GM12892 (cell line): ENCODE measurements at regions not wholly inside any gene's neighbourhood (a gene's known extent, or its start where the extent isn't known, plus 50 kb on each side); places are given as distances from the start of the nearest gene placed in this dataset.

ENCODE experiments used
- DNase-seq: peaks from one replicate; pipeline ENCODE4 v3.0.0; 2011; ENCODE audit not compliant: insufficient read length
- FAIRE-seq: peaks from 2 replicates; lab custom pipeline; 2011; peaks lifted over from hg19 to GRCh38; lab: Jason Lieb, UNC
- POLR2A ChIP-seq: IDR thresholded peaks from 2 replicates; pipeline ENCODE4 v1.6.1; 2011; ENCODE audit warnings: low read depth, low read length, control low read depth
- POLR2AphosphoS5 ChIP-seq: IDR thresholded peaks from 2 replicates; pipeline ENCODE4 v1.6.1; 2011; ENCODE audit warnings: low read depth, low read length, control low read depth
- TAF1 ChIP-seq: IDR thresholded peaks from 2 replicates; pipeline ENCODE4 v1.6.1; 2011; ENCODE audit warnings: low read depth, mild to moderate bottlenecking, control low read depth, low read length, borderline replicate concordance

DNA sequence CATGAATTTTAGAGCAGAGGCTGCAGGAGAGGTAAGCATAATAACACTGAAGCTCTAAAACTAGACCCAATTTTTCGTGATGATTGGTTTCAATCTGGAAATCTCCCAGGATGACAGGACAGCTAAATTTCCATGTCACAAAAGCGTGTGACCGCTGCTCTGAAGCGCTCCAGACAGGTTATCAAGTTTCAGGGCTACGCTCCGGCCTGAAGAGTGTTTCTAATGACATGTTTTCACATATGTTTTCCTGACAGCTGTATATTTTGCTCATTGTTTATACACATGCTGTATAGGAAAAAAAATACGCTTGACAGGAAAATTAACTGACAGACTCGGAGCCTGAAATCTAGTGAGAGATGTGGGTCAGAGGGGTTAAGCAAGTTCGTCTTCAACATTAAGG is 219.8 kb upstream of the BMPER start:
- DNase-seq (no peak), FAIRE-seq (no peak)
- TF ChIP-seq TAF1 (no peak), POLR2A (no peak), POLR2AphosphoS5 (no peak)

DNA sequence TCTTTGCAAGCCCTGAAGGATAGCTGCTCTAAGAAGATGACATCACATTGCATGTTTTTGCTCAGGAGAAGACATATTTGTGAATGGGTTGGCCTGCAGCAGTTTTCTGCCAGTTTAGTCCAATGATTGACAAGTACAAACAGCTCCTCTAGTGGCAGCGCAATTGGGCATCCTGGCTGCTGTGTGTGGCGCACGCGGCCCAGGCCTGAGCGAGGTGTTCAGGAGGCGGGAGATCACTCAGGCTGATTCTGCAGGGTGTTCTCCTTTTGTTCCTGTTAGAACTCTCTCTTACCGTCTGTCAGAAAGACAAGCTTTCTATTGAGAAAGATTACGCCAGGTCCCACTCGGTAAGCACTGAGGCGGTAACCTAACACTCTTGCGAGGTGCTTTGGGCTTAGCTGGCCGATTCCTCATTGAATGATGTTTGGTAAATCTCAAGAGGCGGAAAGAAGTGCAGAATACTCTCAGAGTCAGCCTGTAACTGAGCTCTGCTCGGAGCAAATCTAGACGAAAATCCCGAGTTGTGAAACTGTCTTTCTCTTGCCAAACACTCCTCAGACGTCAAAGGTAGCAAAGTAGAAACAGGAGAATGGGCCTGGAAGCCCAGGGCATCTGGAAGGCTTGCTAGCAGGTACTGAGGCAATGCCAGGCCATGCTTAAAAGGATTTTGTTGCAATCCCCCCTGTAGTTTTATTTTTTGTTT is 219.2 kb upstream of the BMPER start:
- FAIRE-seq (no peak), DNase-seq (no peak)
- TF ChIP-seq TAF1 (no peak), POLR2A (no peak), POLR2AphosphoS5 (no peak)

DNA sequence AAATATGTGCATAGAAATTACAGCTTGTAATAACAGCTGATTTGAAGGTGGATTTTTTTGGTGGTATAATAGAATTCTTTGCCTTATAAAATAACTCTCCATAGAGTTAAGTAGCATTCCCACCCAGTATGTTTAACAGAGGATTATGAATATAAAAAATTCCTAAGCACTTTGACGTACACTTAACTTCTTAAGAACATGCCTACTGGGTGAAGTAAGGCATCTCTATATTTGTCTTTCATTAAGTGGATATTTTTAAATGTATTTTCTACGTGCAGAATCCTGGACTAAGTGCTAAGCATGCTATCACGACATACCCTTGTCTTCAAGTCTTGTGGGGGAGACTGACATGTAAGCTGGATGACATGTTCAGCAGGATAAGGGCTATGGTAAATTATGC is 217.7 kb upstream of the BMPER start:
- FAIRE-seq: no peak
- TF ChIP-seq POLR2A (no peak), POLR2AphosphoS5 (no peak), TAF1 (no peak)

DNA sequence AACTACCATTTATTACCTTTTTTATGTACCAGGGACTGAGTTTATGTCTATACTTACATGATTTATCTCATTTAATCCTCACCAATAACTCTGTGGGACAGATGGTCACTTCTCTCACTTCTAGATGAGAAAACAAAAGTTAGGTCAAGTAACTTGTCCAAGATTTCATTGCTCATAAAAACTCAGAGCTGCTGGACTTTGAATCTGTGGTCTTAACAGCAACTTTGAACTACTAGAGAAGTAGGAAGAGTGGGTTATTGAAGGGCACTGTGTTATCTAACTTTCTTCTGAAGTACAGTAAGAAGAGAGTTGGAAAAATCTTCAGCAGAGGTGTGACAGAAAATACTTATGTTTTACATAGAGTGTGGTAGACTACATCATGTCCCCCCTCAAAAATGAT is 214.2 kb upstream of the BMPER start:
- TF ChIP-seq POLR2AphosphoS5 (no peak), TAF1 (no peak), POLR2A (no peak)
- no peak for FAIRE-seq
- DNase-seq: no peak

More for the DNA sequence above, 217.7 kb upstream of the BMPER start:
- no peak for DNase-seq

DNA sequence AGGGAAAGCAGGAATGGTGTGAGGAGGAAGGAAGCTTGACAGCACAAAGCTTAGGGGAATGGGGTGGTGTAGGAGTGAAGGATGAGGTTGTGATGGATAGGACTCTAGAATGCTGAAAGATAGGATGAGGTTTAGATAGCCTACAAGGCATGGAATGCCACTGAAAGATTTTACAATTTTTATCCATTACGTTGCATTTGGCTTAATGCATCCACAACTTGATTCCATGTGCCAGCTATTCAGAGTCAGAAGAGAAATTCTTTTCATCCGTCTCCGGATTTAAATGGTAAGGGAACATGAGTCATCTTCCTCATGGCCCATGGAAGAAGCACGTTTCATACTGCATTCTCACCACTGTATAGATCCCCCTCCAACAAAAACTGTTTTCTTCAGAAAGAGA is 212.4 kb upstream of the BMPER start:
- FAIRE-seq (no peak), DNase-seq (no peak)
- no peak for TF ChIP-seq POLR2AphosphoS5
- no peak for TF ChIP-seq TAF1

DNA sequence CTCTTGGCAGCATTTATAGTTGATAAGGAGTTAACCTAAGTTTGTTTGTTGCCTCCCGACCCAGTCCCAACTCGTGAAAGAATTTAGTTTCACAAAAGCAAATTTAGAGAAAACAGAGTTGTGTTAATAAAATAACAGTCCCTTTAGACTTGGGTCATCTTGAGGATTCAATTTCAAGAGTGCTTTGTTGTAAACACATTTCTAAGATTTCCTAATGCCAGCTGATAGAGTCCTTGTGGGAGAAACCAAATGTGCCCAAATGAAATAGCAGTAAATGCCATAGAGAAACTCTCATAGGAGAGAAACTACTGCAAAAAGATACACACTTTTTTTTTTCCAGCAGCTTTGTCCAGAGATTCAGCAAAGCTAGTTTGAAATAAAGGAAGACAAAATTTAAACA is 211.3 kb upstream of the BMPER start:
- DNase-seq: no peak

DNA sequence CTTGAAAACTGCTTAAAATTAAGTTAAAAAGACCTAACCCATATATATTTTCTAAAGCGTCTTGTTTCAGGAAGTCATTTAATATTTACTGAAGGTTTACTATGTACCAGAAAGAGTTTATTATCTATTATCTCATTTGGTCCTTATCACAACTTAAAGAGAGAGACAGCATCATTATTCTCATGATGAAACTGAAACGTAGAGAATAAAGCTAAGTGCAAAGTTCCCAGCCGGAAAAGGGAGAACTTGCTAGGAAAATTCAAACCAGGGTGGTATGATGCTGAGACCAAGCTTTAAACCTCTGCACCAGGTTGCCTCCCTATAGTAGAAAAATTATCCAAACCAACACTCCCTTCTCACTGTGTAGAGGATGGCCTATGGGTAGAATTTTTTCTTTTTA is 207.7 kb upstream of the BMPER start:
- DNase-seq: no peak
- TF ChIP-seq TAF1 (no peak), POLR2AphosphoS5 (no peak), POLR2A (no peak)
- no peak for FAIRE-seq

More for the DNA sequence above, 211.3 kb upstream of the BMPER start:
- no peak for TF ChIP-seq POLR2A
- no peak for TF ChIP-seq TAF1
- TF ChIP-seq POLR2AphosphoS5: no peak
- no peak for FAIRE-seq

DNA sequence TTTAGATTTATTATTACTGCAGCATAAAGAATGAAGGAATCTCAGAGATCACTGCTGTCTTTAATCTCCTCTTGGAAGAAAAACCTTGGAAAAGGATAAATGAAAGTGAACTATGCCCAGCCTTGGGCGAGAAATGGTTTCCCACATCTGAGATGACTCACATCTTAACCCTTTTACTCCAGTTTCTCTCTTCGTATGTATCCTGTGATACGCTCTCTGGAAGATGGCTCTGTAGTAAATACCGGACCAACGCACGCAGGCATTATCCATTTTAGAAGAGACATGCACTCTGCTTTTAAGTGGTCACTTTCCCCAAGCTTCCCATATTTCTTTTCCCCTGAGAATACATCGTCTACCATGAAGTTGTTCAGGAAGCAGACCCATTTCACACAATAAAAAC is 207.3 kb upstream of the BMPER start:
- no peak for TF ChIP-seq POLR2A
- TF ChIP-seq TAF1: no peak
- no peak for TF ChIP-seq POLR2AphosphoS5
- FAIRE-seq: no peak
- no peak for DNase-seq

DNA sequence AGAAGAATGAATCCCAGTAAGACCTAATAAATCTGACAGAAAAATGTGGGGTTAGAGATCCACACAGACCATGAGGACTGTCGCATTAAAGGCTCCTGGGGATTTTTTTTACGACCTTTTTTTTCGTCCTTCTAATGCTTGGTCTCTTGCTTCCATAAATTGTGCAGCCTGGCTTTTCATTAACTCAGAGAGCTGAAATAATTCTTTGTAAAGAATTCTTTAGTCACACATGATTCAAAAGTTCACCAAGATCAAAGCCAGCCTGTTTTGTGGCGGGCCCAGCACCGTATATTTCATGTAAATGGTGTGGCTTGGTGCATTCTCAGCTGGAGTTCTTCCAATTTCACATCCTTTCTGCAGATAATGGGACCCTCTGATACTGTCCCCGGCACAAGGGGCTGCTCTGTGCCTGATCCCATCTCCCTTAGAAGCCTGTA is 206.6 kb upstream of the BMPER start:
- no peak for DNase-seq
- TF ChIP-seq POLR2A (no peak), TAF1 (no peak), POLR2AphosphoS5 (no peak)
- no peak for FAIRE-seq

DNA sequence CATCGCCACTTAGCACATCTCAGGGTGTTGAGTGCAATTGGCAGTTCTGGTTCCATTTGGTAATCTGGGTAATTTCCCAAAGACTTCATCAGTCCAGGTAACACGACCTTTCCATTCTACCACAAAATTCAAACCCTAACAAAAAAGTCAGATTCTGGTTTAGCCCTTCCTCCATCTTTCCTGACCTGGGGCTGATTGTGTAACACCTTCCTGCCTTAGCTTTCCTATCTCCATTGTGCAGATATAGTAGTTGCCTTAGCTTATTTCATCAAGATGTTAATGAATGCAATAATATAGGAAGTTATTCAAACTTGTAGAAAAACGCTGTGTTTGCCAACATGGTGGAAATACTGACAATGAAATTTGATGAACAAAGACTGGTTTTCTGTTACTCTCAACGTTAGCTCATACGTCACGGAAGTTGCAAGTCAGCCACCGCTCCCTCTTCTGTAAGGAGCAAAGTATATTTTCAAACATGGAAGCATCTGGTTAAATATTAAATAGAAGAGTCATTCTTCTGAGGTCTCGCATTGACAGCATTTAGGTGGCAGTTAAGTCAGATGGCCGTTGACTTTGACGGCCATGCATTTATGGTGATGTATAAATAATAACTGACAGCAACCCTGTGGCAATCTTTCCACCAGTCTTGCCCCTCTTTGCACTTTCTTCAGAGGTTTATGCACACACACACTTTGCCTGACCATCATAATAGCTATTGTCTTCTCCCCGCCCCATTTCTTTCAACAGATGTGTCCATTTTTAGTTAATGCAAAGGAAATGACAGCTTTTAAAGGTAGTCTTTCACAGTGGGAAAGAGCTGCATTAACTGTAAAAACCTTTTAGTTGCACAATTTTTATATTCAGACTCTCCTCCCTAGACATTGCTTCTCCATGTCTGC is 205.1 kb upstream of the BMPER start:
- TF ChIP-seq POLR2AphosphoS5 (no peak), POLR2A (no peak), TAF1 (no peak)
- no peak for FAIRE-seq
- no peak for DNase-seq

DNA sequence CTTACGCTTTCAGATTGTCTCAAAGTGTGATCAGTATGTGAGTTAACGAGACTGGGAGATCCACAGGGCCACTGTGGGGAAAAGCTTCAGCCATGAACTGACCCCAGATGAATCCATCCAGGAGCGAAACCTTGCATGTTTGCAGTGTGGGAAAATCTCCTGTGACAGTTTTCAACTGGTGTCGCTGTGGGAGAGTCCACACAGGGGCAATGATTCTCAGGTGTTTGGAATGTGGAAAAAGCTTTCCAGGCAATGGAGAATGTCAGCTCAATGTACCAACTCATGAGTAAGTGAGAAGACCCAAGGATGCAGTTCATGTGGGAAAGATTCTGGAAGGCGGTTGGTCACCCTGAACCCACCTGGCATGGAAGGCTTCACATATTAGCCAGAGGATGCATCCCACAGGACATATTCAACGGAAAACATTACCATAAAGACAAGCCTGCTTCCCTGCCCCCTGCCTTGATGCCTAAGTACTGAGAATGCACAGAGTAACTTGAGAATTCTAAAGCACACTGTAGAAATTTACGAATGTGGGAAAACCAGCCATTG is 204.1 kb upstream of the BMPER start:
- TF ChIP-seq POLR2A (no peak), TAF1 (no peak), POLR2AphosphoS5 (no peak)
- FAIRE-seq: no peak
- DNase-seq: no peak
